T-cell (primary cell): ENCODE measurements at regions not wholly inside any gene's neighbourhood (a gene's known extent, or its start where the extent isn't known, plus 50 kb on each side); places are given as distances from the start of the nearest gene placed in this dataset.
"Not testable (repeated sequence)": the region's sequence is repeated elsewhere in the genome, so short reads cannot be mapped to it uniquely, and the experiment has no call there.

Experiments
- ATAC-seq, 4 experiments: fragments of 200-7000 bp in 3 of 4; fragments of 150-1000 bp in 1 of 4; cut with Tn5 transposase; replicated peaks in 1 of 4; 1 replicate in 3 of 4; 2 replicates in 1 of 4; pipeline ENCODE4 v1.10.0; 2021; ENCODE audit warnings: moderate library complexity in 3 of 4, mild to moderate bottlenecking in 2 of 4, moderate number of reproducible peaks in 1 of 4
- CTCF ChIA-PET, 2 donors: fragments of 300-600 bp; sonication (Branson Sonifier 250); formaldehyde crosslinking; loops; one replicate each; lab custom pipeline; 2022; ENCODE audit warnings: antibody characterized with exemption in 2 of 2; lab: Charles Lee
- POLR2A ChIA-PET, 2 donors: fragments of 300-600 bp; sonication (Branson Sonifier 250); formaldehyde crosslinking; loops; one replicate each; lab custom pipeline; 2022; ENCODE audit warnings: antibody characterized with exemption in 2 of 2; lab: Charles Lee
- DNase-seq, 35 experiments: peaks; one replicate each; pipeline versions ENCODE4 v3.0.0 to v3.0.0-alpha.2; 2013 to 2023
- H3K27ac ChIP-seq: one replicate; pipeline ENCODE4 v1.5.1; 2013; ENCODE audit warnings: low read length
- H3K27me3 ChIP-seq, 2 experiments: replicated peaks in 1 of 2; 1 replicate in 1 of 2; 2 replicates in 1 of 2; pipeline versions ENCODE4 v1.6.1 to v1.7.0; 2013; ENCODE audit warnings: low read length in 1 of 2, mixed read lengths in 1 of 2; ENCODE audit not compliant: control insufficient read depth in 2 of 2, insufficient read depth in 2 of 2; ENCODE audit errors: extremely low read depth in 1 of 2
- H3K36me3 ChIP-seq, 2 donors: 1 replicate in 1 of 2; 2 replicates in 1 of 2; pipeline versions ENCODE4 v1.6.1 to v1.7.0; 2013; ENCODE audit warnings: low read length in 1 of 2; ENCODE audit not compliant: control insufficient read depth in 2 of 2, insufficient read depth in 1 of 2; ENCODE audit errors: extremely low read depth in 1 of 2
- H3K4me1 ChIP-seq, 2 experiments: 1 replicate in 1 of 2; 2 replicates in 1 of 2; pipeline versions ENCODE4 v1.6.1 to v1.7.0; 2013; ENCODE audit warnings: low read length in 2 of 2, mixed read lengths in 1 of 2; ENCODE audit not compliant: insufficient read depth in 2 of 2, control insufficient read depth in 1 of 2; ENCODE audit errors: extremely low read depth in 1 of 2
- H3K4me3 ChIP-seq, 2 donors: 1 replicate in 1 of 2; 2 replicates in 1 of 2; pipeline versions ENCODE4 v1.5.1 to v1.7.0; 2013; ENCODE audit warnings: mild to moderate bottlenecking in 2 of 2, low read length in 1 of 2, moderate library complexity in 1 of 2; ENCODE audit not compliant: control insufficient read depth in 1 of 2; ENCODE audit errors: extremely low read depth in 1 of 2
- H3K9me3 ChIP-seq: 2 replicates; pipeline ENCODE4 v1.7.0; 2013
- H3K27ac Mint-ChIP-seq, 2 donors: one replicate each; pipeline ENCODE4 v1.8.0; 2020 to 2021; ENCODE audit warnings: mild to moderate bottlenecking in 2 of 2, mixed read lengths in 2 of 2
- H3K27me3 Mint-ChIP-seq, 2 donors: one replicate each; pipeline ENCODE4 v1.8.0; 2021 to 2022; ENCODE audit warnings: mixed read lengths in 2 of 2
- H3K36me3 Mint-ChIP-seq: one replicate; pipeline ENCODE4 v1.8.0; 2021; ENCODE audit warnings: mixed read lengths
- H3K4me1 Mint-ChIP-seq, 3 donors: one replicate each; pipeline ENCODE4 v1.8.0; 2020 to 2022; ENCODE audit warnings: mixed read lengths in 3 of 3, mild to moderate bottlenecking in 1 of 3
- H3K4me3 Mint-ChIP-seq, 3 donors: one replicate each; pipeline ENCODE4 v1.8.0; 2020 to 2022; ENCODE audit warnings: mild to moderate bottlenecking in 3 of 3, mixed read lengths in 3 of 3, moderate library complexity in 3 of 3
- H3K9me3 Mint-ChIP-seq, 3 donors: one replicate each; pipeline ENCODE4 v1.8.0; 2020 to 2022; ENCODE audit warnings: mixed read lengths in 3 of 3
- WGBS: methylation state at CpG from one replicate; pipeline ENCODE4 v1.1.5; 2013; ENCODE audit warnings: missing lambda C conversion rate; ENCODE audit not compliant: insufficient coverage; 5-methylcytosine and 5-hydroxymethylcytosine counted together

- Histone ChIP-seq H3K27ac (no peak overlapping the region), H3K27me3 (no peaks in the 10 kb centered on the region), H3K4me3 (no peak overlapping the region), H3K36me3 (no peaks in the 10 kb centered on the region), H3K4me1 (no peaks in the 10 kb centered on the region), H3K9me3 (no peaks in the 10 kb centered on the region)
- ChIA-PET POLR2A (no interaction called here), CTCF (no interaction called here)
- Mint-ChIP-seq H3K9me3 (peaks cover 7 to 12% (median 7%) of the 10 kb centered on the region in 3 donors), H3K27me3 (no peaks in the 10 kb centered on the region), H3K36me3 (no peaks in the 10 kb centered on the region), H3K4me3 (no peak overlapping the region), H3K4me1 (no peaks in the 10 kb centered on the region), H3K27ac (no peak overlapping the region)
- DNase-seq (no peak), ATAC-seq (no peak)
- 13% methylated on average over 1 of the region's 1 CpG for WGBS
Observed at GRCh38 chr3:557972-558371, 361.4 kb downstream of the CHL1 start.

- Mint-ChIP-seq H3K4me1 (no peaks in the 10 kb centered on the region), H3K4me3 (no peak overlapping the region), H3K9me3 (peaks cover 3 to 14% (median 3%) of the 10 kb centered on the region in 3 donors), H3K27me3 (no peaks in the 10 kb centered on the region), H3K36me3 (no peaks in the 10 kb centered on the region), H3K27ac (no peak overlapping the region)
- Histone ChIP-seq H3K9me3 (no peaks in the 10 kb centered on the region), H3K36me3 (no peaks in the 10 kb centered on the region), H3K27me3 (no peaks in the 10 kb centered on the region), H3K4me3 (no peak overlapping the region), H3K27ac (no peak overlapping the region), H3K4me1 (no peaks in the 10 kb centered on the region)
- POLR2A ChIA-PET, result no interaction called here
- 100% methylated on average over 1 of the region's 5 CpGs for WGBS
- CTCF ChIA-PET, result no interaction called here
- no peak for ATAC-seq
- no peak for DNase-seq
Observed at GRCh38 chr3:567488-568185, 371.1 kb downstream of the CHL1 start.

GRCh38 chr3:579529-579928, 383.0 kb downstream of the CHL1 start:
- H3K9me3 Mint-ChIP-seq, result peaks cover 9 to 14% (median 9%) of the 10 kb centered on the region in 3 donors
- H3K4me1 Mint-ChIP-seq, POLR2A ChIA-PET, CTCF ChIA-PET, H3K4me1 ChIP-seq, H3K36me3 Mint-ChIP-seq, H3K27ac Mint-ChIP-seq, H3K9me3 ChIP-seq, H3K4me3 Mint-ChIP-seq, DNase-seq, H3K36me3 ChIP-seq, H3K27me3 ChIP-seq, ATAC-seq, H3K4me3 ChIP-seq, H3K27me3 Mint-ChIP-seq, H3K27ac ChIP-seq: not testable (repeated sequence)
- WGBS, result no CpG with 5 or more reads among the region's 2 CpGs

DNA sequence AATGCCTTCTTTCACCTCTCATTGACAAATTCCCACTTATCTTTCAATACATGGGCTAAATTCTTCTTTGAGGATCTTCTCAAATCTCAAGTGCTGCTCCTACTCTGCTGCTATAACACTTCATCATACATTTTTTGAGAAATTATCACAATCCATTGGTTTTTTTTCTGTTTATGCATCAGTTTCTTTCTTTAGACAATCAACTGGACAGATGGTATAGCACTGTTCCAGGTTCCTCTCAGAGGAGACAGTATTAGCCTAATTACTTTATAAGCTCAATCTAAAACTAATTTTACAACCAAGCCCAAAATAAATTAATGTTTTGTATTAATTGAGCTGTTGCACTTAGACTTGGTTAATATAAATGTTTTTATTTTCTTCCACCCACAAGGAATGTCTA, 392.5 kb downstream of the CHL1 start:
- H3K36me3 Mint-ChIP-seq, H3K9me3 ChIP-seq, CTCF ChIA-PET, H3K27me3 ChIP-seq, H3K4me1 Mint-ChIP-seq, H3K27me3 Mint-ChIP-seq, H3K27ac ChIP-seq, POLR2A ChIA-PET, H3K4me3 ChIP-seq, ATAC-seq, DNase-seq, H3K36me3 ChIP-seq, H3K27ac Mint-ChIP-seq, H3K4me1 ChIP-seq, H3K9me3 Mint-ChIP-seq, H3K4me3 Mint-ChIP-seq: not testable (repeated sequence)

DNA sequence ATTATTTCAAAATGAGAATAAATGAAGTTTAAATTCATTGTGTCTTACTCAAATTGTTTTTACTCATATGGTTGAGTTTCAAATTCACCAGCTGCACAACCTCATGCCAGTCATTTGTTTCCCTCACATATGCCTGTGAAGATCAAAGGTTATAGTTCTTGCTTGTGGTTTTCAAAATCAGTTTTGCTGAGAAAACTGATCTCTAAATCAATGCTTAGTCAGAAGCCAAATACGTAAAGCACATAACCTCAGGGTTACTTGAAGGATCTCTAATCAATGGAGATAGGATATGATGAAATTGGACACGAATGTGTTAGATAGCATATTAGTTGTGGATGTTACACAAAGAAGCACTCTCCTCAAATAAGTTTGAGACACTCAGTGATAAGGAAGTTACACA, 400.7 kb downstream of the CHL1 start:
- H3K27me3 ChIP-seq, H3K4me1 Mint-ChIP-seq, ATAC-seq, CTCF ChIA-PET, H3K4me3 ChIP-seq, H3K4me1 ChIP-seq, H3K27me3 Mint-ChIP-seq, H3K27ac Mint-ChIP-seq, H3K9me3 Mint-ChIP-seq, H3K27ac ChIP-seq, H3K36me3 ChIP-seq, POLR2A ChIA-PET, H3K36me3 Mint-ChIP-seq, DNase-seq, H3K4me3 Mint-ChIP-seq, H3K9me3 ChIP-seq: not testable (repeated sequence)
- no CpG with 5 or more reads among the region's 2 CpGs for WGBS

GRCh38 chr3:597746-598145, 401.2 kb downstream of the CHL1 start:
- CTCF ChIA-PET, ATAC-seq, H3K36me3 Mint-ChIP-seq, DNase-seq, H3K27ac Mint-ChIP-seq, H3K27me3 ChIP-seq, H3K4me1 ChIP-seq, H3K36me3 ChIP-seq, H3K27me3 Mint-ChIP-seq, H3K4me1 Mint-ChIP-seq, H3K27ac ChIP-seq, H3K9me3 ChIP-seq, H3K4me3 ChIP-seq, H3K4me3 Mint-ChIP-seq, POLR2A ChIA-PET, H3K9me3 Mint-ChIP-seq: not testable (repeated sequence)
- WGBS, result no CpG with 5 or more reads among the region's 1 CpG

- H3K4me1 ChIP-seq, H3K4me1 Mint-ChIP-seq, H3K4me3 Mint-ChIP-seq, H3K9me3 Mint-ChIP-seq, POLR2A ChIA-PET, H3K27ac Mint-ChIP-seq, H3K4me3 ChIP-seq, H3K36me3 ChIP-seq, H3K9me3 ChIP-seq, DNase-seq, H3K36me3 Mint-ChIP-seq, ATAC-seq, H3K27me3 ChIP-seq, CTCF ChIA-PET, H3K27me3 Mint-ChIP-seq, H3K27ac ChIP-seq: not testable (repeated sequence)
- no CpG with 5 or more reads among the region's 4 CpGs for WGBS
Observed at GRCh38 chr3:607480-607879, 410.9 kb downstream of the CHL1 start.
